ENCODE measurements at regions not wholly inside any gene's neighbourhood (a gene's known extent, or its start where the extent isn't known, plus 50 kb on each side); places are given as distances from the start of the nearest gene placed in this dataset.
A peak's percentile ranks its signal among the peaks of the same experiment; 100 is the strongest.

DNA sequence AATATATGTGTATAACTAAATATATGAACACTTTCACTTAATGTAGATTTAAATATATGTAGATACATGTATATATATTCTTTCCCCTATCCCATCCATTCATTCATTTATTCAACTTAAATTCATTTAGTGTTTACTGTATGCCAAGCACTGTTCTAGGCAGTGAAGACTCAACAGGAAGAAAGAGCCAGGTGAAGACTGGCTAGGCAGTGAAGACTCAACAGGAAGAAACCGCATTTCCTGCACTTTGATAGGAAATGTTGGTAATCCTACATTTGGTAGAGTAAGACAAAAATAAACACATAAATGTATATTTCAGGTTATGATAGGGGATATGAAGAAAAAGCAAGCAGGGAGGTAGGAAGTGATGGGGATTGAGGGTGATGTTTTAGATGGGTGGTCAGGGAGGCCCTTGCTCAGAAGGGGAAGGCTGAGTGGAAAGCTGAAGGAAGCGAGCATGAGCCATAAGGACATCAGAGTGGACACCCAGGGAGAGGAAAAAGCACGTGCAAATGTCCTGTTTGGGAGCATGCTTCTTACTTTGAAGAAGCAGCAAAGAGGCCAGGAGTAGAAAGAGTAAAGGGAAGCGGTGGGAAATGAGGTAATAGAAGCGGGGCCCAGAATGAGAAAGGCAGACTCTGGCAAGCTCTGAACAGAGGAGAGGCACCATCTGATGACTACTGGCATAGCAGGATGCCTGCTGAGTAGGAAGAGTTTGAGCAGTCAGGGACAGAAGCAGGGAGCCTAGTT, 227.8 kb upstream of the MAP3K1 start:
- no peak overlapping the region for H3K27ac ChIP-seq (ENCODE audit: low read depth, low read length)
- no peak for DNase-seq (ENCODE audit: insufficient read length, low spot score, missing footprints)
- H4K20me1 ChIP-seq (ENCODE audit: insufficient read depth, low read length), result no peaks in the 10 kb centered on the region
- no peaks in the 10 kb centered on the region for H3K36me3 ChIP-seq (ENCODE audit: insufficient read depth, low read length)
- peaks cover 5% of the 10 kb centered on the region for H3K27me3 ChIP-seq (ENCODE audit: insufficient read depth, low read length)
- H3K4me2 ChIP-seq (ENCODE audit: insufficient read depth, low read length), result no peak overlapping the region
- no peaks in the 10 kb centered on the region for H3K9me3 ChIP-seq (ENCODE audit: low read depth, low read length)
- TF ChIP-seq, protein P1, sequence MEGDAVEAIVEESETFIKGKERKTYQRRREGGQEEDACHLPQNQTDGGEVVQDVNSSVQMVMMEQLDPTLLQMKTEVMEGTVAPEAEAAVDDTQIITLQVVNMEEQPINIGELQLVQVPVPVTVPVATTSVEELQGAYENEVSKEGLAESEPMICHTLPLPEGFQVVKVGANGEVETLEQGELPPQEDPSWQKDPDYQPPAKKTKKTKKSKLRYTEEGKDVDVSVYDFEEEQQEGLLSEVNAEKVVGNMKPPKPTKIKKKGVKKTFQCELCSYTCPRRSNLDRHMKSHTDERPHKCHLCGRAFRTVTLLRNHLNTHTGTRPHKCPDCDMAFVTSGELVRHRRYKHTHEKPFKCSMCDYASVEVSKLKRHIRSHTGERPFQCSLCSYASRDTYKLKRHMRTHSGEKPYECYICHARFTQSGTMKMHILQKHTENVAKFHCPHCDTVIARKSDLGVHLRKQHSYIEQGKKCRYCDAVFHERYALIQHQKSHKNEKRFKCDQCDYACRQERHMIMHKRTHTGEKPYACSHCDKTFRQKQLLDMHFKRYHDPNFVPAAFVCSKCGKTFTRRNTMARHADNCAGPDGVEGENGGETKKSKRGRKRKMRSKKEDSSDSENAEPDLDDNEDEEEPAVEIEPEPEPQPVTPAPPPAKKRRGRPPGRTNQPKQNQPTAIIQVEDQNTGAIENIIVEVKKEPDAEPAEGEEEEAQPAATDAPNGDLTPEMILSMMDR (IDR thresholded peaks at IDR 0.05; ENCODE audit: extremely low read depth, low read depth, low read length), result no peak
- no peak overlapping the region for H3K4me3 ChIP-seq (ENCODE audit: insufficient read depth, low read length)
- H3K4me1 ChIP-seq (ENCODE audit: insufficient read depth, low read length), result no peaks in the 10 kb centered on the region
- no peak overlapping the region for H2AFZ ChIP-seq (ENCODE audit: low read length)
- H3K79me2 ChIP-seq (ENCODE audit: insufficient read depth, low read length), result no peaks in the 10 kb centered on the region

DNA sequence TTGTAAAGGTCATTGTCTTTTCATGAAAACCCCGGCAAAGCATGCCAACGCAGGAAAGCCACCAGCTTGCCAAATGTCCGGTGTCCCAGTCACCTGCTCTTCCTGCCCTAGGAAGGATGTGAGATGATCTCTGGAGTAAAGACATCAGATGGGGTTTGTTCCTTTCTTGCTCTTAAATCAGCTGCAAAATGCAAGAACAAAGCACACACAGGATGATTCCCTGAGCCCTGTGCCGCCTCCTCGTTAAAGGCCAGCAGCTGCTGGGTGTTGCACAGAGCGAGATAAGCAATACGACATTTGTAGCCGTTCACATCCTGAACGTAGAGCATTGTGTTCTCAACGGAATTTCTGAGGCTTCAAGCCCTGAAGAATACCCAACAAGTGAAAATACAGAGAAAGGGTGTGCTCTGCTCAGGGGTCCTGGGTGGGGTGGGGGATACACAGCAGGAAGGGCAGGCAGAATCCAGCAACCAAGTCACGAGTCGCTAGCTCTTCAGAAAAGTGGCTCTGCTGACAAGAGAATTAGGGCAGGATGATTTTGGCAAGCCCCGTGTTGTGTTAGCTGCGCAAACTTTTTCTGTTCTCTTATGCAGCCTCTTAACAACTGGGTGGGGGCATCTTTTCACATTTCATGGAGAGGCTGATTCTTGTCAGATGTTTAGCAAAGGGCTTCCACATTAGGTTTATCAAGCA, 229.2 kb upstream of the MAP3K1 start:
- Histone ChIP-seq H3K4me1 (ENCODE audit: insufficient read depth, low read length) (no peaks in the 10 kb centered on the region), H2AFZ (ENCODE audit: low read length) (no peak overlapping the region), H3K79me2 (ENCODE audit: insufficient read depth, low read length) (no peaks in the 10 kb centered on the region), H3K9me3 (ENCODE audit: low read depth, low read length) (no peaks in the 10 kb centered on the region), H3K36me3 (ENCODE audit: insufficient read depth, low read length) (no peaks in the 10 kb centered on the region), H3K27ac (ENCODE audit: low read depth, low read length) (no peak overlapping the region), H4K20me1 (ENCODE audit: insufficient read depth, low read length) (no peaks in the 10 kb centered on the region), H3K4me3 (ENCODE audit: insufficient read depth, low read length) (no peak overlapping the region), H3K27me3 (ENCODE audit: insufficient read depth, low read length) (peaks cover 5% of the 10 kb centered on the region), H3K4me2 (ENCODE audit: insufficient read depth, low read length) (no peak overlapping the region)
- DNase-seq (ENCODE audit: insufficient read length, low spot score, missing footprints), result peak; percentile 68
- TF ChIP-seq, protein P1 (IDR thresholded peaks at IDR 0.05; ENCODE audit: extremely low read depth, low read depth, low read length), result no peak

DNA sequence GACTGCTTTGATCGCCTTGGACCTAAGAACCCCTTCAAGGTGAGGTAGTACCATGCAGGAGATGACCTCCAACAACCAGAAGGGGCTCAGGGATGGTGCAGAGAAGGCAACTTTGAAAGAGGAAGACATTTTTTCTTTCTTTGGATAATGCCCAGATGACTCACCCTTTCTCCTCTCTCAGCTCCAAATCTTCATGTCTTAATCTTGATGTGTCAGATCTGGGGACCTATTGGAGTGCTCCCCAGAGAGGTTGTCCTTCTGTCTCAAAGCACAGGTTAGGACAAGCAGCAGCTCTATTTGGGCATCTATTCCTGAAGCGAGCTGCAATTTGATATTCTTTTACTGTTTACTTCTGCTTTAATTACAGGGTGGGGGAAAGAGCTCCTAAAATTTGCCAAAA, 229.9 kb upstream of the MAP3K1 start:
- Histone ChIP-seq H3K79me2 (ENCODE audit: insufficient read depth, low read length) (no peaks in the 10 kb centered on the region), H3K4me2 (ENCODE audit: insufficient read depth, low read length) (no peak overlapping the region), H2AFZ (ENCODE audit: low read length) (no peak overlapping the region), H3K27me3 (ENCODE audit: insufficient read depth, low read length) (peaks cover 5% of the 10 kb centered on the region), H3K4me3 (ENCODE audit: insufficient read depth, low read length) (no peak overlapping the region), H3K36me3 (ENCODE audit: insufficient read depth, low read length) (no peaks in the 10 kb centered on the region), H3K9me3 (ENCODE audit: low read depth, low read length) (no peaks in the 10 kb centered on the region), H4K20me1 (ENCODE audit: insufficient read depth, low read length) (no peaks in the 10 kb centered on the region), H3K27ac (ENCODE audit: low read depth, low read length) (no peak overlapping the region), H3K4me1 (ENCODE audit: insufficient read depth, low read length) (no peaks in the 10 kb centered on the region)
- TF ChIP-seq, protein P1 (IDR thresholded peaks at IDR 0.05; ENCODE audit: extremely low read depth, low read depth, low read length), result no peak
- DNase-seq (ENCODE audit: insufficient read length, low spot score, missing footprints), result no peak

DNA sequence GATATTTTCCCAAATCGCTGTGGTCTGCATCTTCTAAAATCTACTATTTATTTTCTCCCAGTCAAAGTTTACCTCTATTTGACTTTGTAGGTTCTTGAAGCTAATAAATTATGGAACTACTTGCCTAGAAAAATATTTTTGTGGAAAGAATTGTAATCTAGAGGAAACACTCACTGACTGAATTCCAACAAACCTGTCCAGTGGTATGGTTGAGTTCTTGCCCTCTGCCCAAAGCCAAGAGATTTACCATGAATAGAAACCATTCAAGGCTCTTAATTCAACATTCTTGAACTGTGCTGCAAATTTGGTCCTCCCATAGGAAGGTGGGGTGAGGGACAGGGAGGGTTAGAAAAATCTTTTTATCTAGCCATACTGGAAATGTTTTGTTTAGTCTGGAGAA, 233.9 kb upstream of the MAP3K1 start:
- no peak overlapping the region for H3K4me3 ChIP-seq (ENCODE audit: insufficient read depth, low read length)
- TF ChIP-seq, protein P1 (IDR thresholded peaks at IDR 0.05; ENCODE audit: extremely low read depth, low read depth, low read length), result no peak

More for the DNA sequence above, 233.9 kb upstream of the MAP3K1 start:
- Histone ChIP-seq H2AFZ (ENCODE audit: low read length) (no peak overlapping the region), H4K20me1 (ENCODE audit: insufficient read depth, low read length) (no peaks in the 10 kb centered on the region), H3K4me2 (ENCODE audit: insufficient read depth, low read length) (no peak overlapping the region), H3K27ac (ENCODE audit: low read depth, low read length) (no peak overlapping the region), H3K36me3 (ENCODE audit: insufficient read depth, low read length) (no peaks in the 10 kb centered on the region), H3K9me3 (ENCODE audit: low read depth, low read length) (no peaks in the 10 kb centered on the region), H3K4me1 (ENCODE audit: insufficient read depth, low read length) (no peaks in the 10 kb centered on the region), H3K27me3 (ENCODE audit: insufficient read depth, low read length) (peaks cover 2% of the 10 kb centered on the region), H3K79me2 (ENCODE audit: insufficient read depth, low read length) (no peaks in the 10 kb centered on the region)
- DNase-seq (ENCODE audit: insufficient read length, low spot score, missing footprints), result no peak

Data from osteoblast (primary cell).